Fibroblast of mammary gland (primary cell): ENCODE measurements at regions not wholly inside any gene's neighbourhood (a gene's known extent, or its start where the extent isn't known, plus 50 kb on each side); places are given as distances from the start of the nearest gene placed in this dataset.
A peak's percentile ranks its signal among the peaks of the same experiment; 100 is the strongest.

ENCODE experiments used
- DNase-seq: peaks from one replicate; pipeline ENCODE4 v3.0.0-alpha.2; 2010; ENCODE audit warnings: low read depth
- H3K4me3 ChIP-seq: 2 replicates; pipeline ENCODE4 v1.5.1; 2011; ENCODE audit warnings: low read depth, mild to moderate bottlenecking, low read length, moderate library complexity; ENCODE audit not compliant: control insufficient read depth
- TF ChIP-seq, protein P1 (sequence below): conservative IDR thresholded peaks from 2 replicates; pipeline ENCODE4 v1.5.1; 2011; ENCODE audit warnings: low read depth, low read length, inconsistent platforms; ENCODE audit not compliant: control insufficient read depth, insufficient read depth

DNA sequence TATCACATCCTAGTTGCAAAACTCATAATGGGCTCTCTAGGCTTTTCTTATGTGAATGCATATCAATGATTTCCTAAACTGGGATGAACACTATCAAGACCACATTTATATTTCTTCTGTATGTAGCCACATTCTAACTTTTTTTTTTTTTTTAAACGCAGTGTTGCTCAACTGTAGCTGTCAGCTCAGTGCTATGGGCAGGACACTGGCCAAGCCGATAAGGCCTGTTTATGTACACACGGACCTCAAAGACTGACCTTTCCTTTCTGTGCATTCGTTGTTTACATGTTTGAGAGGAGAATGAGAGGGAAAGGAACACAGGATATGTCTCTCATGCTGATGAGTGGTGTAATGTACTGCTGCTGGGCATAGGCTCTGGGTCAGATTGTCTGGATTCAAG, 75.1 kb upstream of the B3GAT2 start:
- DNase-seq, result no peak
- H3K4me3 ChIP-seq, result no peak overlapping the region
- TF ChIP-seq, protein P1, sequence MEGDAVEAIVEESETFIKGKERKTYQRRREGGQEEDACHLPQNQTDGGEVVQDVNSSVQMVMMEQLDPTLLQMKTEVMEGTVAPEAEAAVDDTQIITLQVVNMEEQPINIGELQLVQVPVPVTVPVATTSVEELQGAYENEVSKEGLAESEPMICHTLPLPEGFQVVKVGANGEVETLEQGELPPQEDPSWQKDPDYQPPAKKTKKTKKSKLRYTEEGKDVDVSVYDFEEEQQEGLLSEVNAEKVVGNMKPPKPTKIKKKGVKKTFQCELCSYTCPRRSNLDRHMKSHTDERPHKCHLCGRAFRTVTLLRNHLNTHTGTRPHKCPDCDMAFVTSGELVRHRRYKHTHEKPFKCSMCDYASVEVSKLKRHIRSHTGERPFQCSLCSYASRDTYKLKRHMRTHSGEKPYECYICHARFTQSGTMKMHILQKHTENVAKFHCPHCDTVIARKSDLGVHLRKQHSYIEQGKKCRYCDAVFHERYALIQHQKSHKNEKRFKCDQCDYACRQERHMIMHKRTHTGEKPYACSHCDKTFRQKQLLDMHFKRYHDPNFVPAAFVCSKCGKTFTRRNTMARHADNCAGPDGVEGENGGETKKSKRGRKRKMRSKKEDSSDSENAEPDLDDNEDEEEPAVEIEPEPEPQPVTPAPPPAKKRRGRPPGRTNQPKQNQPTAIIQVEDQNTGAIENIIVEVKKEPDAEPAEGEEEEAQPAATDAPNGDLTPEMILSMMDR, result no peak

DNA sequence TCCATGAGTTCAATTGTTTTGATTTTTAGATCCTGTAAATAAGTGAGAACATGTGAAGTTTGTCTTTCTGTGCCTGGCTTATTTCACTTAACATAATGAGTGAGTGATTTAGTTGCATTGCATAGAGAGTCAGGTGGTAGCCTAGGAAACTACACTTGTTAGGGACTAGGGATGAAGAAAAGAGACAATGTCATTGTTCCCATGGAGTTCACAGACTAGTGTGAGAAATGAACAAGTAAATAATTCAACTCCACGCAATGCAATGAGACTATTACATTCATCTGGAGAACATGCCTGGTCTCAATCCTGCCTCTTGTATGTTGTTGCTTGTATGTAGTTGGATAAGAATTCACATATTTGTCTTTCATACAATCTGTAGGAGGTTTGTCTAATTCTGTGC, 76.3 kb upstream of the B3GAT2 start:
- H3K4me3 ChIP-seq, result no peak overlapping the region
- TF ChIP-seq, protein P1, result no peak
- no peak for DNase-seq

DNA sequence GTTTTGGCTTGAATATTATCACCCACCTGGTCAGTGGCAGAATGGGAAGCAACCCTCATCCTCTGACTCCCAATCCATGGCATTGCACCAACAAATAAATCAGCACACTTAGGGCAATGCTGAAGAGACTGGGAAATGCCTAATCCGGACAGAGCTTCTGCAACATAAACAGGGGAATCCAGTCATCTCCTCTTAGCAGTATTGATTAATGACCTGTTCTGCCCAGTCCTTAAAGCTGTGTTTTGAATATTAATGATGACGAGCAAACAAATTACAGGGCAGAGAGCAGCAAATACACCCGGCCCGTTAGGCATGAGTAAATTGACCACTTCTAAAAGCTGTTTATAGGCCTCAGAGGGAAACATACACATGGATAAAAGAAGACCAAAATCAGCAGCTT, 77.0 kb upstream of the B3GAT2 start:
- no peak for DNase-seq
- TF ChIP-seq, protein P1, result no peak

DNA sequence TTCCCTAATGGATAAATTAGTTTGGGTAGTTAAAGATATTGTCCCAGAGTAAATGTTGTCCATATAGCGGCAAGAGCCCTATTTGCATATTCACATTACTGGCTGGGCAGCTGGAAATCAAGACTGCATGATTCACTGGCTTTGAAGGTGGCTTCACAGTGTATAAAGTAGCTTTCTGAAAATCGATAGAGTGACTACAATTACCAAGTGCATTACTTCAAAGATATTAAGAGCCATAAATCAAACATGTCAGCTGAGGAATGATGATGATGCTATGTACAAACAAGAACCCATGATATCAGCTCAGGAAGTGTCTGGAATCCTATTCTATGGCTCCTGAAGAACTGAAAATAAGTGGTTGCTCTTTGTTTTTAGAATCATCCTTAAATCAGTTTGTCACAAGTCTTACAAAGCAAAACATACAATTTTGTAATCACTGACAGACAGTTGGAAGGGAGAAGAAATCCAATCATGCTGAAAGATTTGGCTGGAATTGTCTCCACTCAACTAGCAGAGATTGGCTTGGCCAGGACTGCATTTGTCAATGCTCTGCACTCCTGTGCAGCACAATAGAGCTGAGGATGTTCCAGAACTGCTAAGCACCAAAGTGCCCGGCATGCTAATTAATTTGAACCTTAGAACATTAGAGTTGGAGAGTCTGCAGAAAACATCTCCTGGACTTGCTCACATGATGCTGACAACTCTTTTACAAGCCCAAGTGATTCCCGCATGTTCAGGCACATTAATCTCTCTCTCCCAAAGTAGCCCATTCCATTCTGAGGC, 77.9 kb upstream of the B3GAT2 start:
- no peak for DNase-seq
- H3K4me3 ChIP-seq, result no peak overlapping the region
- TF ChIP-seq, protein P1, result no peak

More for the DNA sequence above, 77.0 kb upstream of the B3GAT2 start:
- no peak overlapping the region for H3K4me3 ChIP-seq

DNA sequence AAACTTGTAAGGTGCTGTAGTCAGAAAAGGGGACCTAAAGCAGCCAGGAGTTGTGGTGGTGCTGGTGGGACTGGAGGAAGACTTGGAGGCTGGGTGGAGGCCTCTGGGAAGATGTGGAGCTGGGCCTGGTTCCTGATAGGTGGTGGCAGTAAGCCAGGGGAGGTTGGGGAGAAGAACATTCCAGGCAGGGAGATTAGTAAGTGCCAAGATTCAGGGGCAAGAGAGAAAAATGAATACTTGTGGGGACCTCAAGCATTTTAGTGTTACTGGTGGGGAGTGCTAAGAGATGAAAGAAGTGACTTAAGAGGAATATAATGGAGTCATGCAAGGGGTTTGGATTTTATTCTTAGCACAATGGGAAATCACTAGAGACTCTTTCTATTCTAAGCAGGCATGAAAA, 79.0 kb upstream of the B3GAT2 start:
- H3K4me3 ChIP-seq, result no peak overlapping the region
- no peak for DNase-seq
- TF ChIP-seq, protein P1, result no peak

DNA sequence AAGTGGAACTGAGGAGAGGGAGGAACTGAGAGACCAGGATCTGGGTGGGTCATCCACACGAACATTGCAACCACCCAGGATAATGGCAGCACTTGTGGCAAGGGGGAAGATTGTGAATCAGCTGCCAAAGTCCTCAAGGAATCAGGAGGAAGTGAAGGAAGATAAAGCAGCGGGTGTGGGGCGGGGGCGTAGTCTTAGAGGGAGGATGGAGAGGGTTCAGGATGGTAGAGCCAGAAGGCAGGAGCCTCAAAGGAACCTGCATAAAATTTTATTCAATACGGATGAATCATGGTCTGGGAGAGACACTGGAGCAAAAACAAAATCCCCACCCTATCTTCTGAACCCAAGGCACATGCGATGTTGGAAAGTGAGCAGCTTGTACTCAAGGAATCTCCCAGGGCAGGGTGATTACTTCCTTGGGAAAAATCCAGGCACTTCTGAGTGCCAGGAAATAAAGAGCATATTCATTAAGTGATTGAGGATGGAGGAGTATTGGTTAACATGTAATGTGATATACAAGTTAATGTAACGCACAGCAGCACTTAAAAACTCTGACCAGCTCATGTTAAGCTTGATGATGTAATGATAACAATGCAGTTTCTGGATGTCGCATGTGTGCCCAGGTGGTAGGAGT, 82.0 kb upstream of the B3GAT2 start:
- DNase-seq, result peak; percentile 22
- no peak overlapping the region for H3K4me3 ChIP-seq
- TF ChIP-seq, protein P1, result no peak
